SK-N-MC (cell line): ENCODE measurements at regions not wholly inside any gene's neighbourhood (a gene's known extent, or its start where the extent isn't known, plus 50 kb on each side); places are given as distances from the start of the nearest gene placed in this dataset.

Experiments used
- EZH2 ChIP-seq: fragments of 200-600 bp; sonication (generic); IDR thresholded peaks from one replicate; pipeline ENCODE4 v1.6.1; 2017; ENCODE audit warnings: antibody characterized with exemption
- POLR2AphosphoS5 ChIP-seq: IDR thresholded peaks from 2 replicates; pipeline ENCODE4 v1.6.1; 2012; ENCODE audit warnings: mild to moderate bottlenecking, low read depth, low read length, borderline replicate concordance

- TF ChIP-seq EZH2 (no peak), POLR2AphosphoS5 (no peak)
Measured at GRCh38 chrX:114181195-114181594, 402.7 kb upstream of the HTR2C start.
